CD14-positive monocyte (primary cell): ENCODE measurements at regions not wholly inside any gene's neighbourhood (a gene's known extent, or its start where the extent isn't known, plus 50 kb on each side); places are given as distances from the start of the nearest gene placed in this dataset.

ENCODE experiments used
- DNase-seq, 3 donors: peaks; one replicate each; pipeline ENCODE4 v3.0.0-alpha.2; 2011 to 2022
- H2AFZ ChIP-seq: 2 replicates; pipeline ENCODE4 v1.6.0; 2012; ENCODE audit warnings: mild to moderate bottlenecking, low read depth, low read length, inconsistent platforms; ENCODE audit not compliant: insufficient read depth, poor library complexity, severe bottlenecking
- H3K27ac ChIP-seq, 2 donors: 1 replicate in 1 of 2; 2 replicates in 1 of 2; pipeline ENCODE4 v1.5.1; 2012 to 2013; ENCODE audit warnings: low read length in 2 of 2, control low read depth in 1 of 2, inconsistent platforms in 1 of 2, low read depth in 1 of 2, mild to moderate bottlenecking in 1 of 2
- H3K27me3 ChIP-seq, 2 donors: one replicate each; pipeline versions ENCODE4 v1.6.0 to v1.6.1; 2011 to 2013; ENCODE audit warnings: low read length in 2 of 2; ENCODE audit not compliant: control insufficient read depth in 2 of 2, insufficient read depth in 2 of 2
- H3K36me3 ChIP-seq, 2 donors: replicated peaks in 1 of 2; 1 replicate in 1 of 2; 2 replicates in 1 of 2; pipeline versions ENCODE4 v1.5.1 to v1.6.1; 2012 to 2013; ENCODE audit warnings: low read length in 2 of 2, control low read depth in 1 of 2, inconsistent platforms in 1 of 2, mild to moderate bottlenecking in 1 of 2; ENCODE audit not compliant: insufficient read depth in 2 of 2, control insufficient read depth in 1 of 2
- H3K4me1 ChIP-seq, 2 donors: 1 replicate in 1 of 2; 2 replicates in 1 of 2; pipeline versions ENCODE4 v1.5.1 to v1.6.1; 2012 to 2013; ENCODE audit warnings: low read length in 2 of 2, control low read depth in 1 of 2, inconsistent platforms in 1 of 2, mild to moderate bottlenecking in 1 of 2, moderate library complexity in 1 of 2; ENCODE audit not compliant: insufficient read depth in 2 of 2, control insufficient read depth in 1 of 2
- H3K4me2 ChIP-seq: replicated peaks from 2 replicates; pipeline ENCODE3; 2012; ENCODE audit warnings: low read length, moderate library complexity, mild to moderate bottlenecking; ENCODE audit not compliant: poor library complexity, severe bottlenecking; ENCODE audit errors: extremely low read depth
- H3K4me3 ChIP-seq, 3 experiments: fragments of 200-600 bp in 1 of 3; sonication (generic) in 1 of 3; replicated peaks in 1 of 3; 1 replicate in 2 of 3; 2 replicates in 1 of 3; pipeline ENCODE4 v1.5.1; 2011 to 2013; ENCODE audit warnings: low read length in 3 of 3, mild to moderate bottlenecking in 3 of 3, control low read depth in 2 of 3, low read depth in 2 of 3, inconsistent platforms in 1 of 3, moderate library complexity in 1 of 3
- H3K79me2 ChIP-seq: 2 replicates; pipeline ENCODE4 v1.6.0; 2012; ENCODE audit warnings: mild to moderate bottlenecking, control low read depth, inconsistent platforms, low read length, moderate library complexity; ENCODE audit not compliant: insufficient read depth
- H3K9ac ChIP-seq: 2 replicates; pipeline ENCODE4 v1.6.0; 2017; ENCODE audit warnings: low read length, mild to moderate bottlenecking; ENCODE audit not compliant: insufficient read depth, poor library complexity, severe bottlenecking
- H3K9me3 ChIP-seq, 2 donors: replicated peaks in 1 of 2; 1 replicate in 1 of 2; 2 replicates in 1 of 2; pipeline versions ENCODE4 v1.5.1 to v1.6.1; 2012 to 2013; ENCODE audit warnings: low read length in 2 of 2, control low read depth in 1 of 2; ENCODE audit not compliant: control insufficient read depth in 1 of 2, insufficient read depth in 1 of 2
- H4K20me1 ChIP-seq: 2 replicates; pipeline ENCODE4 v1.6.0; 2012; ENCODE audit warnings: mild to moderate bottlenecking, low read length, control low read depth, moderate library complexity; ENCODE audit not compliant: insufficient read depth
- H3K27ac Mint-ChIP-seq, 7 donors: one replicate each; pipeline ENCODE4 v1.8.0; 2020; ENCODE audit warnings: mild to moderate bottlenecking in 7 of 7, mixed read lengths in 7 of 7, moderate library complexity in 6 of 7, inconsistent platforms in 2 of 7
- H3K27me3 Mint-ChIP-seq, 3 donors: one replicate each; pipeline ENCODE4 v1.8.0; 2021 to 2022; ENCODE audit warnings: low read depth in 3 of 3, mild to moderate bottlenecking in 3 of 3, mixed read lengths in 3 of 3, moderate library complexity in 3 of 3, inconsistent platforms in 1 of 3
- H3K36me3 Mint-ChIP-seq, 2 donors: one replicate each; pipeline ENCODE4 v1.8.0; 2020; ENCODE audit warnings: mixed read lengths in 2 of 2, inconsistent platforms in 1 of 2, mild to moderate bottlenecking in 1 of 2
- H3K4me1 Mint-ChIP-seq: one replicate; pipeline ENCODE4 v1.8.0; 2020; ENCODE audit warnings: mild to moderate bottlenecking, mixed read lengths
- H3K4me3 Mint-ChIP-seq, 2 donors: one replicate each; pipeline ENCODE4 v1.8.0; 2020; ENCODE audit warnings: mild to moderate bottlenecking in 2 of 2, mixed read lengths in 2 of 2, moderate library complexity in 1 of 2
- H3K9me3 Mint-ChIP-seq, 7 donors: one replicate each; pipeline ENCODE4 v1.8.0; 2020 to 2022; ENCODE audit warnings: mixed read lengths in 7 of 7, mild to moderate bottlenecking in 6 of 7, moderate library complexity in 6 of 7, inconsistent platforms in 2 of 7
- CTCF ChIP-seq: fragments of 200-600 bp; IDR thresholded peaks from one replicate; pipeline ENCODE4 v1.8.0; 2022; ENCODE audit warnings: antibody characterized with exemption, mild to moderate bottlenecking
- WGBS: methylation state at CpG from one replicate; pipeline ENCODE4 v1.1.5; 2013; ENCODE audit warnings: missing lambda C conversion rate; ENCODE audit not compliant: insufficient coverage; 5-methylcytosine and 5-hydroxymethylcytosine counted together
- intact Hi-C, 2 donors: fragments of 100-400 bp; cut with micrococcal nuclease; formaldehyde crosslinking; loops; one replicate each; pipeline versions ENCODE4 v1.15.0 to v1.15.1; 2023

GRCh38 chr12:24574538-24574937 lies 374.4 kb downstream of the BCAT1 start:
- Mint-ChIP-seq H3K27ac (no peak overlapping the region), H3K4me1 (no peaks in the 10 kb centered on the region), H3K9me3 (peaks cover 2 to 17% (median 9%) of the 10 kb centered on the region in 7 donors), H3K36me3 (no peaks in the 10 kb centered on the region), H3K27me3 (peaks cover 0 to 1% (median 0%) of the 10 kb centered on the region in 3 donors), H3K4me3 (no peak overlapping the region)
- H3K27me3 ChIP-seq: no peaks in the 10 kb centered on the region
- no peaks in the 10 kb centered on the region for H3K79me2 ChIP-seq
- H3K4me2 ChIP-seq: no peak overlapping the region
- no peak overlapping the region for H2AFZ ChIP-seq
- H3K4me1 ChIP-seq: no peaks in the 10 kb centered on the region
- no peak for DNase-seq
- no peak overlapping the region for H3K27ac ChIP-seq
- no peaks in the 10 kb centered on the region for H4K20me1 ChIP-seq
- peaks cover 3 to 4% of the 10 kb centered on the region in 2 donors for H3K9me3 ChIP-seq
- no peak overlapping the region for H3K9ac ChIP-seq
- 90% methylated on average over 3 of the region's 4 CpGs for WGBS
- intact Hi-C loops: no loop called here
- H3K4me3 ChIP-seq: no peak overlapping the region
- H3K36me3 ChIP-seq: no peaks in the 10 kb centered on the region
- TF ChIP-seq CTCF: no peak

GRCh38 chr12:24573621-24574020 lies 375.3 kb downstream of the BCAT1 start:
- intact Hi-C loops: no loop called here
- Mint-ChIP-seq H3K4me1 (no peaks in the 10 kb centered on the region), H3K9me3 (peaks cover 0 to 14% (median 6%) of the 10 kb centered on the region in 7 donors), H3K4me3 (no peak overlapping the region), H3K36me3 (no peaks in the 10 kb centered on the region), H3K27me3 (peaks cover 0 to 1% (median 0%) of the 10 kb centered on the region in 3 donors), H3K27ac (no peak overlapping the region)
- DNase-seq: no peak
- no peaks in the 10 kb centered on the region for H3K4me1 ChIP-seq
- H3K4me3 ChIP-seq: no peak overlapping the region
- H3K36me3 ChIP-seq: no peaks in the 10 kb centered on the region
- no peak overlapping the region for H3K27ac ChIP-seq
- H3K79me2 ChIP-seq: no peaks in the 10 kb centered on the region
- H3K9me3 ChIP-seq: peaks cover 3 to 4% of the 10 kb centered on the region in 2 donors
- H4K20me1 ChIP-seq: no peaks in the 10 kb centered on the region
- H3K9ac ChIP-seq: no peak overlapping the region
- no peaks in the 10 kb centered on the region for H3K27me3 ChIP-seq
- no peak overlapping the region for H2AFZ ChIP-seq
- no peak for TF ChIP-seq CTCF
- no peak overlapping the region for H3K4me2 ChIP-seq
